Transverse colon (tissue), 4 donors: ENCODE measurements at regions not wholly inside any gene's neighbourhood (a gene's known extent, or its start where the extent isn't known, plus 50 kb on each side); places are given as distances from the start of the nearest gene placed in this dataset.

Source experiments
- DNase-seq: peaks from one replicate; pipeline ENCODE4 v3.0.0-alpha.2; 2019
- H3K27ac ChIP-seq, 4 donors: fragments of 200-600 bp; sonication (generic); 2 replicates each; pipeline ENCODE4 v1.5.1; 2016 to 2018; ENCODE audit warnings: inconsistent platforms in 4 of 4
- H3K27me3 ChIP-seq: fragments of 200-600 bp; sonication (generic); 2 replicates; pipeline ENCODE4 v1.5.1; 2017; ENCODE audit warnings: inconsistent platforms
- H3K36me3 ChIP-seq, 4 donors: fragments of 200-600 bp; sonication (generic); 2 replicates each; pipeline ENCODE4 v1.5.1; 2017 to 2019; ENCODE audit warnings: inconsistent platforms in 4 of 4
- H3K4me1 ChIP-seq, 4 donors: fragments of 200-600 bp; sonication (generic); 2 replicates each; pipeline ENCODE4 v1.5.1; 2017 to 2020; ENCODE audit warnings: inconsistent platforms in 4 of 4
- H3K4me3 ChIP-seq, 4 donors: fragments of 200-600 bp; sonication (generic); 1 replicate in 1 of 4; 2 replicates in 3 of 4; pipeline versions ENCODE4 v1.5.1 to v1.6.1; 2017 to 2019; ENCODE audit warnings: inconsistent platforms in 4 of 4
- H3K9me3 ChIP-seq, 2 donors: fragments of 200-600 bp; sonication (generic); 2 replicates each; pipeline ENCODE4 v1.5.1; 2017 to 2019; ENCODE audit warnings: inconsistent platforms in 2 of 2
- EP300 ChIP-seq: sonication (generic); formaldehyde crosslinking; IDR thresholded peaks from one replicate; pipeline ENCODE4 v1.6.1; 2017; ENCODE audit warnings: antibody characterized with exemption, low read depth
- POLR2A ChIP-seq: fragments of 450-650 bp; IDR thresholded peaks from one replicate; pipeline ENCODE4 v1.6.1; 2016; ENCODE audit warnings: antibody characterized with exemption, mild to moderate bottlenecking, moderate library complexity
- POLR2AphosphoS5 ChIP-seq, 3 donors: sonication (generic); formaldehyde crosslinking; IDR thresholded peaks; one replicate each; pipeline ENCODE4 v1.6.1; 2016; ENCODE audit warnings: antibody characterized with exemption in 3 of 3
- WGBS, 2 donors: methylation state at CpG; one replicate each; pipeline ENCODE4 v1.1.5; 2018; ENCODE audit warnings: low coverage in 1 of 2; 5-methylcytosine and 5-hydroxymethylcytosine counted together
- in situ Hi-C, 4 donors: fragments of 200-750 bp; cut with MboI; loops; one replicate each; pipeline versions ENCODE4 v1.15.0 to v1.15.1; 2017; ENCODE audit warnings: low sequenced_read_pairs in 3 of 4, low pct_ligation_motif_present in 1 of 4, low pct_unique_long_range_greater_than_20kb in 1 of 4
- intact Hi-C: fragments of 100-400 bp; cut with DNase I; formaldehyde crosslinking; loops from one replicate; pipeline ENCODE4 v1.15.1; 2023; ENCODE audit warnings: low total_unique reads
- TF ChIP-seq, protein P1 (sequence below), 5 experiments: fragments of 200-600 bp in 3 of 5; fragments of 450-650 bp in 2 of 5; sonication (generic) in 3 of 5; IDR thresholded peaks; 1 replicate in 2 of 5; 2 replicates in 3 of 5; pipeline ENCODE4 v1.5.1; 2016 to 2017; ENCODE audit warnings: antibody characterized with exemption in 5 of 5, inconsistent platforms in 3 of 5, mild to moderate bottlenecking in 2 of 5, moderate library complexity in 1 of 5

DNA sequence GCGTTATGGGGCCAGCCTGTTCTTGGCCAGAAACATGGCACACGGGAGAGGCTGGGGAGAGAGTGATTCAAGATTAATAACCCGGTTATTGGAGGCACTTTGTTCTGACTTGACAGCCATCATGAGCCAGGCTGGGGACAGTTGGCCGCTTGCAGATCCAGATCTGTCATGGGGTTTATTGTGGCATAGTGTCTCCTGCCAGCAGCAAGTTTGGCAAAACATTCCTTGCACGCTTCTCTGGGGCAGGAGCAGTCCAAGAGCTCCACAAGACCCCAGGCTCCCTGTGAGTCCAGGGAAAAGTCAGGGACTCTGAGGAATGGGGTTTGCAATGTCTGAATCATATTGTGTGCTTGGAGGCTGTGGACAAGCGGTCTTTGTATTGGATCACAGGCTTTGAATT, 270.4 kb downstream of the MIAT start:
- H3K27me3 ChIP-seq: no peaks in the 10 kb centered on the region
- no peak overlapping the region for H3K4me3 ChIP-seq
- H3K36me3 ChIP-seq: no peaks in the 10 kb centered on the region
- no peaks in the 10 kb centered on the region for H3K4me1 ChIP-seq
- no peak overlapping the region for H3K27ac ChIP-seq
- intact Hi-C loops: no loop called here
- in situ Hi-C loops: no loop called here
- no peaks in the 10 kb centered on the region for H3K9me3 ChIP-seq
- no peak for DNase-seq
- TF ChIP-seq POLR2AphosphoS5 (IDR thresholded peaks at IDR 0.05) (no peak), EP300 (no peak)
- 57 to 76% methylated on average over 1 to 6 of the region's 6 CpGs for WGBS, 2 donors

DNA sequence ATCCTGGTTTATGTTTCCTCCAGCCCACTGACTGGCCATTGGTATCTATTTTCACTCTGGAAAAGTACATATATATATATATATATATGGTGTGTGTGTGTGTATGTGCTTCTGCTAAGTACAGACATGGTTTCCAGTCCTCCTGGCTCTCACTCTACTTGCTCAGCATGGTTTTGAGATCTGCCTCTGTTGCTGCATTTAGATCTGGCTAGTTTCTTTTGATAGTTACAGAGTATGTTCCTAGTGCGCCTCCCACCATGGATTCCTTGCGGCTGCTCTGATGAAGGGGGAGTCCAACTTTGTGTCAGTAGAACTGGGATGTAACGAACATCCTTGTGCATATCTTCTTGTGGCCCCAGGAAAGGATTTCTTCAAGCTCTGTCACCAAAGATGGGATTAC, 274.1 kb downstream of the MIAT start:
- Histone ChIP-seq H3K4me3 (no peak overlapping the region), H3K36me3 (no peaks in the 10 kb centered on the region), H3K9me3 (no peaks in the 10 kb centered on the region), H3K27ac (no peak overlapping the region), H3K27me3 (no peaks in the 10 kb centered on the region), H3K4me1 (no peaks in the 10 kb centered on the region)
- 85 to 94% methylated on average over 3 of the region's 3 CpGs for WGBS, 2 donors
- no peak for DNase-seq
- intact Hi-C loops: no loop called here
- TF ChIP-seq POLR2A: no peak
- no peak for TF ChIP-seq POLR2AphosphoS5 (IDR thresholded peaks at IDR 0.05)
- TF ChIP-seq, protein P1, sequence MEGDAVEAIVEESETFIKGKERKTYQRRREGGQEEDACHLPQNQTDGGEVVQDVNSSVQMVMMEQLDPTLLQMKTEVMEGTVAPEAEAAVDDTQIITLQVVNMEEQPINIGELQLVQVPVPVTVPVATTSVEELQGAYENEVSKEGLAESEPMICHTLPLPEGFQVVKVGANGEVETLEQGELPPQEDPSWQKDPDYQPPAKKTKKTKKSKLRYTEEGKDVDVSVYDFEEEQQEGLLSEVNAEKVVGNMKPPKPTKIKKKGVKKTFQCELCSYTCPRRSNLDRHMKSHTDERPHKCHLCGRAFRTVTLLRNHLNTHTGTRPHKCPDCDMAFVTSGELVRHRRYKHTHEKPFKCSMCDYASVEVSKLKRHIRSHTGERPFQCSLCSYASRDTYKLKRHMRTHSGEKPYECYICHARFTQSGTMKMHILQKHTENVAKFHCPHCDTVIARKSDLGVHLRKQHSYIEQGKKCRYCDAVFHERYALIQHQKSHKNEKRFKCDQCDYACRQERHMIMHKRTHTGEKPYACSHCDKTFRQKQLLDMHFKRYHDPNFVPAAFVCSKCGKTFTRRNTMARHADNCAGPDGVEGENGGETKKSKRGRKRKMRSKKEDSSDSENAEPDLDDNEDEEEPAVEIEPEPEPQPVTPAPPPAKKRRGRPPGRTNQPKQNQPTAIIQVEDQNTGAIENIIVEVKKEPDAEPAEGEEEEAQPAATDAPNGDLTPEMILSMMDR (IDR thresholded peaks at IDR 0.05): no peak
- no peak for TF ChIP-seq EP300
- in situ Hi-C loops: no loop called here

DNA sequence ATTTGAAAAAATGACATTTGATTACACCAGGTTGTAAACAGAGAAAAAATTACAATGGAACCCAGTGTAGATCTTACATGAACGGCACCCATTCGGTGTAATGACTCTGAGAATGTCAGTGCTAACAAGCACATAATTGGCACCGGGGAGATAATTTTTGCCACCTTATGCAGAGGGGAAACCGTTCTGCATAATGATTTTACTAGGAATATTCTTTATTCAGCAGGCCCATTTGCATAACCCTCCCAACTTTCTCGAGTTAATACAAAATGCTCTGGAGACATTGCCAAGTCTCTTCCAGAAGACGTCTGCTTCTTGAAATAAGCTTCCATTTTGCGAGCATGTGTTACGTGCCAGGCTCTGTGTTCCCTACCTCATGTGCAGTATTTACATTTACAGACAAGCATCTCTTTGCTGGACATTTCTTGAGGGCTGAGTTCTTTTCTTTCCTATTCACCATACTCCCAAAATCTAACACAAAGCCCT, 275.8 kb downstream of the MIAT start:
- WGBS, 2 donors: 79 to 86% methylated on average over 8 of the region's 8 CpGs
- intact Hi-C loops: no loop called here

DNA sequence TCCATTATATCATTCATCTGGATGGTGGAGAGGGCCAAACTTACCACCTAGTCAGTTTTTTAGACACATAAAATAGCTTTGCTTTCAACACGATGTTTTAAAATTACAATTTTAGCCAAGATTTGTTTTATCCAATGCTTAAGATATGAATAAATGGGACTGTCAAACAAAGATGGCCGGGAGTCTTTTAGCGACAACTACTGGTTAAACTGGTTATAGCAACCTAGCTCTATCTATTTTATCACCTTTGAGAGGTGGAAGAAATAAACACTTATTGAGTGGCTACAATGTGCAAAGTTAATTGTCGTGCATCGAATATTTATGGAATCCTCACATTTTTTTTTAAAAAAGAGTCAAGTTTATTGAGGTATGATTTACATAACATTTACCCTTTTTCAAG, 279.8 kb downstream of the MIAT start:
- no peaks in the 10 kb centered on the region for H3K27me3 ChIP-seq
- no peaks in the 10 kb centered on the region for H3K9me3 ChIP-seq
- no peak overlapping the region for H3K4me3 ChIP-seq
- H3K4me1 ChIP-seq: no peaks in the 10 kb centered on the region
- in situ Hi-C loops: no loop called here
- H3K36me3 ChIP-seq: no peaks in the 10 kb centered on the region
- 83 to 91% methylated on average over 5 of the region's 5 CpGs for WGBS, 2 donors
- TF ChIP-seq, protein P1 (IDR thresholded peaks at IDR 0.05): no peak
- TF ChIP-seq EP300 (no peak), POLR2AphosphoS5 (IDR thresholded peaks at IDR 0.05) (no peak), POLR2A (no peak)
- H3K27ac ChIP-seq: no peak overlapping the region
- no peak for DNase-seq
- intact Hi-C loops: no loop called here

More for the DNA sequence above, 275.8 kb downstream of the MIAT start:
- no peak for DNase-seq
- no peaks in the 10 kb centered on the region for H3K4me1 ChIP-seq
- H3K4me3 ChIP-seq: no peak overlapping the region
- in situ Hi-C loops: no loop called here
- no peak overlapping the region for H3K27ac ChIP-seq
- no peaks in the 10 kb centered on the region for H3K9me3 ChIP-seq
- no peaks in the 10 kb centered on the region for H3K27me3 ChIP-seq
- TF ChIP-seq POLR2A (no peak), POLR2AphosphoS5 (IDR thresholded peaks at IDR 0.05) (no peak), EP300 (no peak)
- TF ChIP-seq, protein P1 (IDR thresholded peaks at IDR 0.05): no peak
- no peaks in the 10 kb centered on the region for H3K36me3 ChIP-seq

DNA sequence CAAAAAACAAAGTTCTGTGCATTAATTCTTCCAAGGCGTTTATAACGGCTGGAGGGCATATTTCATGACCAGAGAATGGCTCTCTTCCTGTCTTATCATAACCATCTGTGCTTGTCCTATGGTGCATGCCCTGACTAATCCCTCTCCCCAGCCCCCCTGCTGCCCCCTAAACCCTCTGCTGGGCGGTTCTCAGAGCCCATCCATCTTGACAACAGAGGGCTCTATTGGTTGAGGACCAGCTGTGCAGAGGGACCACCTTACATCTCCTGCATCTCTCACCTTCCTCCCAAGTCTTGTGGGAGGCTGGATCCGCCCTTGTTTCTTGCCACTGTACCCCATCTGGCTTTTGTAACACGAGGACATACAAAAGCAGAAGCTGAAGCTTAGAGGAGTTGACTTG, 282.1 kb downstream of the MIAT start:
- in situ Hi-C loops: no loop called here
- H3K36me3 ChIP-seq: no peaks in the 10 kb centered on the region
- no peaks in the 10 kb centered on the region for H3K4me1 ChIP-seq
- DNase-seq: no peak
- TF ChIP-seq, protein P1 (IDR thresholded peaks at IDR 0.05): no peak
- no peak for TF ChIP-seq POLR2A
- no peak overlapping the region for H3K27ac ChIP-seq
- WGBS, 2 donors: 43 to 54% methylated on average over 5 of the region's 5 CpGs
- no peaks in the 10 kb centered on the region for H3K27me3 ChIP-seq
- no peaks in the 10 kb centered on the region for H3K9me3 ChIP-seq
- intact Hi-C loops: no loop called here
- no peak overlapping the region for H3K4me3 ChIP-seq
